ENCODE measurements at regions not wholly inside any gene's neighbourhood (a gene's known extent, or its start where the extent isn't known, plus 50 kb on each side); places are given as distances from the start of the nearest gene placed in this dataset.

GRCh38 chr3:120838441-120839091 lies 69.4 kb upstream of the STXBP5L start:
- Histone ChIP-seq H3K4me1 (ENCODE audit: insufficient read depth) (no peaks in the 10 kb centered on the region), H3K27me3 (no peaks in the 10 kb centered on the region), H3K36me3 (no peaks in the 10 kb centered on the region), H3K27ac (no peak overlapping the region), H3K4me3 (no peak overlapping the region), H3K9me3 (no peaks in the 10 kb centered on the region)
- no peak for DNase-seq
- 35 to 44% (median 43%) methylated on average over 3 of the region's 3 CpGs for WGBS, 3 donors
- intact Hi-C loops (cut with DNase I): no loop called here
- TF ChIP-seq, protein P1, sequence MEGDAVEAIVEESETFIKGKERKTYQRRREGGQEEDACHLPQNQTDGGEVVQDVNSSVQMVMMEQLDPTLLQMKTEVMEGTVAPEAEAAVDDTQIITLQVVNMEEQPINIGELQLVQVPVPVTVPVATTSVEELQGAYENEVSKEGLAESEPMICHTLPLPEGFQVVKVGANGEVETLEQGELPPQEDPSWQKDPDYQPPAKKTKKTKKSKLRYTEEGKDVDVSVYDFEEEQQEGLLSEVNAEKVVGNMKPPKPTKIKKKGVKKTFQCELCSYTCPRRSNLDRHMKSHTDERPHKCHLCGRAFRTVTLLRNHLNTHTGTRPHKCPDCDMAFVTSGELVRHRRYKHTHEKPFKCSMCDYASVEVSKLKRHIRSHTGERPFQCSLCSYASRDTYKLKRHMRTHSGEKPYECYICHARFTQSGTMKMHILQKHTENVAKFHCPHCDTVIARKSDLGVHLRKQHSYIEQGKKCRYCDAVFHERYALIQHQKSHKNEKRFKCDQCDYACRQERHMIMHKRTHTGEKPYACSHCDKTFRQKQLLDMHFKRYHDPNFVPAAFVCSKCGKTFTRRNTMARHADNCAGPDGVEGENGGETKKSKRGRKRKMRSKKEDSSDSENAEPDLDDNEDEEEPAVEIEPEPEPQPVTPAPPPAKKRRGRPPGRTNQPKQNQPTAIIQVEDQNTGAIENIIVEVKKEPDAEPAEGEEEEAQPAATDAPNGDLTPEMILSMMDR (IDR thresholded peaks at IDR 0.05): no peak
- TF ChIP-seq EP300 (IDR thresholded peaks at IDR 0.05): no peak
- no peak for TF ChIP-seq POLR2A (IDR thresholded peaks at IDR 0.05)

- Histone ChIP-seq H3K9me3 (no peaks in the 10 kb centered on the region), H3K27me3 (no peaks in the 10 kb centered on the region), H3K27ac (no peak overlapping the region), H3K4me3 (no peak overlapping the region), H3K36me3 (no peaks in the 10 kb centered on the region), H3K4me1 (ENCODE audit: insufficient read depth) (no peaks in the 10 kb centered on the region)
- TF ChIP-seq, protein P1 (IDR thresholded peaks at IDR 0.05): no peak
- TF ChIP-seq EP300 (IDR thresholded peaks at IDR 0.05): no peak
- no peak for TF ChIP-seq POLR2A (IDR thresholded peaks at IDR 0.05)
- intact Hi-C loops (cut with DNase I): no loop called here
- DNase-seq: no peak
- WGBS, 3 donors: 42 to 50% (median 44%) methylated on average over 4 of the region's 4 CpGs
These were observed 68.9 kb upstream of the STXBP5L start for GRCh38 chr3:120839120-120839519.

DNA sequence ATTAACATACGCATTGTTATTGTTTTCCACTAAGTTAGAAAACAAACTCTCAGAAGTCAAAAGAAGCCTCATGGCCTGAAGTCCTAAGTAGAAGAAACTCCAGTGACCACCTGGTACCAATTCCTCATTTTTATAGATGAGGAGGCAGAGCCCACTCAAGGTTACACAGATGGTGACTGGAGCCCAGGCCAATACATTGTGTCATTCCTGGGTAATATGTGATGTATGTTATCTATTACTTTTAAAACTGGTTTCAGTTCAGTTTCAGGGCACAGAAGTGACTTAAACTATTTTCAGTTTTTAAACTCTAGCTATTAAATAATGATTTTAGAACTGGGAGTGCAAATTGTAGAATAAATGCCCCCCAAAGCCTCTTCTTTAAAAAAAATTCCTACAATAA lies 66.7 kb upstream of the STXBP5L start:
- DNase-seq: no peak
- 86 to 93% (median 89%) methylated on average over 1 of the region's 1 CpG for WGBS, 3 donors
- no peak overlapping the region for H3K4me3 ChIP-seq
- no peaks in the 10 kb centered on the region for H3K4me1 ChIP-seq (ENCODE audit: insufficient read depth)
- no peak overlapping the region for H3K27ac ChIP-seq
- TF ChIP-seq EP300 (IDR thresholded peaks at IDR 0.05) (no peak), POLR2A (IDR thresholded peaks at IDR 0.05) (no peak)
- TF ChIP-seq, protein P1 (IDR thresholded peaks at IDR 0.05): no peak
- no peaks in the 10 kb centered on the region for H3K27me3 ChIP-seq
- no peaks in the 10 kb centered on the region for H3K9me3 ChIP-seq
- intact Hi-C loops (cut with DNase I): no loop called here
- no peaks in the 10 kb centered on the region for H3K36me3 ChIP-seq

DNA sequence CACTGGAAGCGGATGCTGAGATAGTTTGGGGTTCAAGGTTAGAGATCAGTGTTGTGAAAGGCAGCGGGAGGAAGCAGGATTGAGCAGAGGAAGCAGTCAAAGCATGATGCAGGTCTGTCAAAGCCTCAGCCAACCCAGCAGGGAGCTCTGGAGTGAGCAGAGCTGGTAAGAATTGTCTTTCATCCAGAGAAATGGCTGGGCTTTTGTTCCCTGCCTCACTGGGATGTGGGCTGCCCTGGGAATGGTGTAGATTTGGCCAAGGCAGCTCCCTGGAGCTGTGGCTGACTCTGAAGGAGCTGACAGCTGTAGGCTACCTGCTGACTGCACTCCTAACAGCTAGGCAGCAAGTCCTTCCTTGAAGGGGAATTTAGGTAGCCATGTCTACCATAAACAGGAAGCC lies 61.9 kb upstream of the STXBP5L start:
- no peak for DNase-seq
- WGBS, 3 donors: 21 to 55% (median 43%) methylated on average over 2 of the region's 2 CpGs
- no peaks in the 10 kb centered on the region for H3K9me3 ChIP-seq
- TF ChIP-seq EP300 (IDR thresholded peaks at IDR 0.05): no peak
- TF ChIP-seq, protein P1 (IDR thresholded peaks at IDR 0.05): no peak
- no peak for TF ChIP-seq POLR2A (IDR thresholded peaks at IDR 0.05)
- H3K27me3 ChIP-seq: no peaks in the 10 kb centered on the region
- H3K4me3 ChIP-seq: no peak overlapping the region
- H3K27ac ChIP-seq: no peak overlapping the region
- H3K36me3 ChIP-seq: no peaks in the 10 kb centered on the region
- H3K4me1 ChIP-seq (ENCODE audit: insufficient read depth): no peaks in the 10 kb centered on the region
- intact Hi-C loops (cut with DNase I): no loop called here
